Activated CD4-positive, alpha-beta T cell treated with anti-CD3 and anti-CD28 coated beads, Interleukin-2, Interleukin-6, amounts not matched to agents 100 ng/mL and 50 ng/mL, durations not matched to agents 16 hours and 8 hours (primary cell): ENCODE measurements at regions not wholly inside any gene's neighbourhood (a gene's known extent, or its start where the extent isn't known, plus 50 kb on each side); places are given as distances from the start of the nearest gene placed in this dataset.

Experiments used
- DNase-seq: peaks from one replicate; pipeline ENCODE4 v3.0.0-alpha.2; 2020

DNA sequence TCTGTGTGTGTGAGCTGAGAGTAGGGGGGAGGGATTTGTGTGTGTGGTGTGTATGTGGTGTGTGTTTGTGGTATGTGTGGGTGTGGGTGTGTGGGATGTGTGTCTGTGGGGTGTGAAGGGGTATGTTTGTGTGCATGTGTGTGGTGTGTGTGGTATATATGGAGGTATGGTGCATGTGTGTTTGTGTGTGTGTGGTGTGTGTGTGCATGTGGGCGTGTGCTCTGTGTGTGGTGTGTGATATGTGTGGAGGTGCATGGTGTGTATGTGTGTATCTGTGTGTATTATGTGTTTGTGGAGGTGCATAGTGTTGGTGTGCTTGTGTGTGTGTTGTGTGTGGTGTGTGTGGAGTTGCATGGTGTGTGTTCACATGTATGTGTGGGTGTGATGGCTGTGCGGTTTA, 106.0 kb downstream of the CMPK2 start:
- DNase-seq: no peak

DNA sequence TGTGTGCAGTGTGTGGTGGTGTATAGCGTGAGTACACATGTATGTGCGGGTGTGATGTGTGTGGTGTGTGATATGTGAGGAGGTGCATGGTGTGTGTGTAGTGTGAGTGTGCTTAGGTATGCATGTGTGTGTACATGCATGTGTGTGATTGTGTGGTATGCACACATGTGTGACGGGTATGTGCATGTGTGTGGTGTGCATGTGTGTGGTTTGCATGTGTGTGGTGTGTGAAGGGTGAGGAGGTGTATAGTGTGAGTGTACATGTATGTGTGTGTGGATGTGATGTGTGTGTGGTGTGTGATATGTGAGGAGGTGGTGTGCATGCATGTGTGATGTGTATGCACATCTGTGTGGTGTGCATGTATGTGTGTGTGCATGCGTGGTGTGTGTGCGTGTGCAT, 105.6 kb downstream of the CMPK2 start:
- no peak for DNase-seq

DNA sequence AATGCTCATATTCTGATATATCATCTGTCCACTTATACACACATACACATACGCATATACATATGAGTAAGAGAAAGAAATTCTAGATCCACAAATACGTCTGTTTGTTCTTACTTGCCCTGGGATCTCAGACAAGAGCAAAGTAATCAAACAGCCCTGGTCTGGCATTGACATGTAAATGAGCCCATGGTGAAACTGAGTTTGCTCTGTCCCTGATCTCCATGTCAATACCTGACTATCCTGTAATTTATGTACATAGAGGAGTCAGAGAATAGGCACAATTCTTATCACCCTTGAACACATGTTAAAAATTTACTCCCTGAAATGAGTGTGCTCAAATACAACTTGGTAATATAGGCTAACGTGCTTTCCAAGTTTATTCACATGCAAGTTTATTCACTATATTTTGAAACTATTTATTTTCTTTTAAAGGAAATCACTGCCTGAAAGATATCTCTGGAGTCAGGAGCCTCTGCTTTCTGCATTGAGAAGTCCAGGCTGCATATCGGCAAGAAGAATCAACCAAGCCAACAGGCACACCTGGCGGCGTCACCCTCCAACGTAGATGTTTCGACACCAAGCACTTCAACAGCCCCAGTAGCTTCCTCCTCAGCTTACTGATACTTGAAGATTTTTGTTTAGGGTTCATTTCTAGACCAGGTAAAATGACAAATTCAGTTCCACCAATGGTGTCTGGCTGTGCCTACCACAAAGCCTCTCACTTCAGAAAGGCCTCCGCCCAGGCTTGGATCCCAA, 100.6 kb downstream of the CMPK2 start:
- no peak for DNase-seq

DNA sequence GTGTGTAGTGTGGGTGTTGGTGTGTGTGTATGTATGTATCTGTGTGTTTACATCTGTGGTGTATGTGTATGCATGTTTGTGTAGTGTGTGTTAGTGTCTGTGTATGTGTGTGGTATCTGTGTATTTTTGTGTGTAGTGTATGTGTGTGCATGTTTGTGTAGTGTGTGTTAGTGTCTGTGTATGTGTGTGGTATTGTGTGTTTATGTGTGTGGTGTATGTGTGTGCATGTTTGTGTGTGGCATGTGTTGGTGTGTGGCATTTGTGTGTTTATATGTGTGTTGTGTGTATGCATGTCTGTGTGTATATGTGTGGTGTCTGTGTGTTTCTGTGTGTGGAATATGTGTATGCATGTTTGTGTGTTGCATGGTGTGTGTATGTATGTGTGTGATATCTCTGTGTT, 96.4 kb downstream of the CMPK2 start:
- DNase-seq: no peak

DNA sequence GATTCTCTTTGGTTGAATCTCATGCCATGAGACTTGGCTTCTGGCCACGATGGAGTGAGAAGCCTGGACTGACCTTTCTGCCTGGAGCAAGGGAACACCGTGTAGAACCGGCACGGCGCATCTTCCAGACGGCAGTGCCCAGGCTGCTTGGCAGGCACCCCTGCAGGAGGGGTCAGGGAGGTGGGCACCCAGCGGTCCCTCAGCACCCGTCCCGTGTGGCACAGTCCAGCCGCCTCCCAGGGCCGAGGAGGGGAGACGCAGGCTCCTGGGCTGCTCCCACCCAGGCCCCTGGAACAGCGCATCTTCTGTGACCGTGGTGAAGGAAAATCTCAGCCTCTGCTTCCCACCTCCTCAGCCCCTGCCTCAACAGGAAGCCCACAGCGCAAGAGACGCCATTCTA, 95.7 kb downstream of the CMPK2 start:
- DNase-seq: no peak

DNA sequence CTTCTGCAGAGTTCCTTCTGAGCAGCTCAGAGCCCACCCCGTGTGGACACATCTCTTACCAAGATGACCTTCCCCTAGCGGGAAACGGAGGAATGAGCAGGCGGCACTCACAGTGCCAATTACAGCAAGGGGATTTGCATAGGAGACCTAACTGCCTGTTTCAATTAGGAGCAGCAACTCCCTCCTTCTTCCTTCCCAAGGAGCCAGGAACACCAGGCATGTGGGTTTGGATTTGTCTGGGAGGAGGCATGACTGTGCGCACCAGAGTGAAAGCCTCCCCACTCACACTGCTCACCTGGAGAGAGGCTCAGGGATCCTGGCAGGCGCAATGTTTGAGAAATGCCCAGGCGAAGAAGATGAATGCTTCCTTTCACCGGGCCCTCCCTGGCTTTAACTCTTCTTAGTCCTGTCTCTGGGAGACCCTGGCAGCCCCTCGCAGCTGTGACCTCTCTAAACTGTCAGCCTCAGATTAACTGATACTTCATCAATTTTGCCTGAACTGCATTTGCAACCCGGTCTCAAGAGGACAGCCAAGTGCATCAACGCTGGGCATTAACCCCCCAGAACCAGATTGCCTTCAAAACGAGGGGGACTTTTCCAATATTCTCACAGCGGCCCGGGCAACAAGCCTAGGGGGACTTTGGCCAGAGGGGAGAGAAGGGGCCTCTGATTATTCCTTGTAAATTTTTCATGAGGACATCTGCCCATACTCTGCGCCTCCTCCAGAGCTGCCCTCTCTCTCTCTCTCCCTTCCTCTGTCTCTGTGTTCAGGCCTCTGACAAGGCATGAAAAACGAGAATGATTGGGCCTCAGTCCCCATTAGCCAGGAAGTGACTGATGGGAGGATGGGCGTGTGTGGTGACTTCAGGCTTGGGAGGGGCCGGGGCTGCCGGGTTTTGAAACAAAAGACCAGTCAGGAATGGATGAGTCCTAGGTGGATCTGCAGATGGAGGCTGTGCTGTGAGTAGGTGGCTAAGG, 93.8 kb downstream of the CMPK2 start:
- no peak for DNase-seq

DNA sequence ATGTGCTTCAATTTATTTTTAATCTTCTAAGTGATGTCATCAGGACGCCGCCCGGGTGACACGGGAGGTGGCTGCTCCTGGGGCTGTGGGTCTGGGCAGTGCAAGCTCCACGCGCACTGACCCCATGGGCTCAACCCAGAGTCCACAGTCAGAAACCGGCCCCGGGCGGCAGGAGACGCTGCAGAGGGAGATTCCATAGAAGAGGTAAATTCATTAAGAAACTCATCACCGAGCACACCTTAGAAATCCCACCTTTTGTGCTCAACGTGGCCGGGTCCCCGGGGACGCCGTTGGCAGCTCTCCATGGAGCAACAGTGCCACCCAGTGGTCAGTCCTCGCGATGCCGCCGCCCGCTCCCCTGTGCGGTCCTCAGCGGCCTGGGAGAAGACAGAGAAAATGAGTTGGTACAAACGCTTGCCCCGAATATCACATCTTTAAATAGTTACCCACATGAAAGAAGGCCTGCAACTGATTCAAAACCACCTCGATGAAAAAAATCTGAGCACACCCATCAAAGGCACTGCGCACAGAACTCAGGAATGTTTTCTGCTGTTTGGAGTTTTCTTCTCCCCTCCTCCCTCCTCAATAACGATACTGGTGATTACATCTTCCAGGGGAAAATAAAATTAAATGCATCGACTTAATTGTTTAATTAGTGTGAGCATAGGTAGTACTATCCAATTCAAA, 92.6 kb downstream of the CMPK2 start:
- DNase-seq: peak; percentile 78

DNA sequence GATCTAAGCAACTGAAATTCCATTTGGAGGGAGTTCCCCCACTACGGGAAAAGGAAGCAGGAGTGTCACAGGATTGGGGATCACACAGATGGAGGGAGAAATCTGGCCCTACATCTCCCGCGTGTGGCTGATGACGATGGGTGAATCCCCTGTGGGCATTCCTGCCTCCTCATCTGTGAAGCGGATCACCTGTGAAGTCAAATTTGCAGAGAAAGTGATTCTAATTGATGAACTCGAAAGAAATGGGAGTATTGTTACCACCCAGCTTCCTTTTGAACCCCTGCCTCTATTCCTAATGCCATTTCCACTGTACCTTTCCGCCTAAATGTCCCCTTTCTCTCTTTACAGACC, 92.0 kb downstream of the CMPK2 start:
- no peak for DNase-seq

DNA sequence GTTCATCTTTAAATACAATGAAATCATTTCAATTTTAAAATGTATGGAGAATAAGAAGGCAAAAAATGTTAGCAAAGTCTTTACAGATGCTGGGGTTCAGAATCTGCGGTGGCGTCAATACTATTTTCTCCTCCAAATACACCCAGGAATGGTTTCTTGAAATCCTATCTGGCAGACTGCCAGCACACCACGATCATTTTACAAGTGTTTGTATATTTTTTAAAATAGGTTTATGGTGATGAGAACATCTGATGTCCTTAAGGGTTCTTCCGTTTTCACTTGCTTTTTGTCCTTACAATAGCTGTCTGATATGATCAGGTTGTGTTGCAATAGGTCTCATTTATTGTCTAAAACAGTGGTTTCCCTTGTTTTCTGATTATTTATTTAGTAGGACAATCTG, 89.6 kb downstream of the CMPK2 start:
- no peak for DNase-seq

DNA sequence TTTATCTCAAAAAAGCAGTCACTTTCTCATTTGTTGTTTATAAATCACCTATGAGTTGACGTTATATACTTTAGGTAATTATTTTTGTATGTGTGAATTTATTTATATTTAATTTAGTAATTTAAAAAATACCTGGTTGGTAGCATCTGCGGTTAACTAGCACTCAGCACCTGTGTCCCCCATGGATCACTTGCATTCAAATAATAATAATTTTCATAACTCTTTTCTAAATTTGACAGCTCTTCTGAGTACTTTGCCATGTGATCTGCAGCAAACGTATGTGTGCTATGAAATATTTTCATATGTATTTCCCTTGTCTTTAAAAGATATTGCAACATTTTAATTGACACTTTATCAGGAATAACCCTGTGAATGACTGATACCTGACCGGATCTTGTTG, 88.1 kb downstream of the CMPK2 start:
- no peak for DNase-seq

DNA sequence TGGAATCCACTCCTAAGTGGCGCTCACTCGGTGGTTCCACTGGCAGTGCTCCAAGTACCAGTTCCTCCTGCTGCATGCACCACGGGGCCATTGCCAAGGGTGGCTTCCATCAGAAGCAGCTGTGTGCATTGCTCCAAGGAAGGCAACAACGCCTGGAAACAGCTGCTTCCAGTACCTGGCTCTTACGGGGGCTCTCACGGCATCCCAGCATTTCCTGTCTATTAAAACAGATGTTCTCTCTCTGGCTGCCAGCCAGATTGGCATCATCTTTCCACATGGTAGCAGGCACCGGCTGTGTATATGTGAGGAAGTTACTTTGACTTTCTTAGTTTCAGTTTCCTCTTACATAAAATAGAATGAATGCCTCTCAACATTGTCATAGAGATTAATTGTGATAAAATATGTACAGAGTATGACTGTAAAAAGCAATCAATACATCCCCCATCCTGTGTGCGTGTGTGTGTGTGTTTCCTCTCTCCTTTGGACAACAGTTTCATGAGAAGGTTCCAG, 84.9 kb downstream of the CMPK2 start:
- DNase-seq: no peak

DNA sequence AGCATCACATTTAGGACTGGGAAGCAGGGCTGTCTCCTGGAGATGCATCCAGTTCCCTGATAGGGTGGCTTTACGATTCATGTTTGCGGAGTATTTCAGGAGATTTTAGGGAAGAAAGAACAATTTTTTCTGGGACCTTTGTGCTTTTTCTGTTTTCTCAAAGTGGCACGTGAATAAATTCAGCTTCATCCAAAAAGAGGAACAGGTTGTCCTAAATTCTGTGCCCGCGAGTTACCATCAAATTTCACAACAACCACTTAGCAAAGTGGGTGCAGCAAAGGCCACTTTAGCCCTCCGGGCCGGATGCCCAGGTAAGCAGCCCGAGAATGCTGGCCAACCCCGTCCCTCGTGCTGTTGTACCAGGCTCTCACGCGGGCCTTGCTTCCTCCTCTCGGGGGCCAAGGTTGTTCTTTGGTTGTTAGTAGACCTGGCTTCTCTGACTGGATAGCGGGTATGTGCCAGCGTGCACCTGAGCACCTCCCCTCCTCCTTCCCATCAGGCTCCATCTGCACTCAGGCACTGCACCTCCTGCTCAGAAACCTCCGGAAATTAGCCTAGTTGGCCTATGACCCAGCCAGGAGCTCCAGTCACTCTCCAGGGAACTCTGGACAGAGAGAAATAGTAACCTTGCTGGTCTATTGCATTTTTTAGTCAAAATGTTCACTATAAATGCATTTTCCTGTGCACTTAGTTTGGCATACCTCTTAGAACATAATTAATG, 83.0 kb downstream of the CMPK2 start:
- no peak for DNase-seq

DNA sequence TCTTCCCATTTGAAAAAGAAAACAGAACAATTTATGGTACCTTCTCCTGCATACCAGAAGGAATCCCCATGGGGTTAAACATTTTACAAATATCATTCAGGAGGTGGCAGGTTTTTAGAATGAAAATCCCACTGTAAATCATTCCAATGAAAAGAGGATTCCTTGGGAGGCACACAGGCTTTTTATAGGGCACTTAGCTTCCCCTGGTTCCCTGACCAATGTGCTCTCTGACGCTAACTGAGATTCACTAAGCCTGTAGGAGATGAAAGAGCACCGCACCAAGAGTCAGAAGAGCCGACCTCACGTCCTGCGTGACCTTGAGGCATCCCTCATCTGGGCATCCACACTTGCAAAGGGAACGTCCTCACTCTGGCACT, 82.5 kb downstream of the CMPK2 start:
- no peak for DNase-seq

DNA sequence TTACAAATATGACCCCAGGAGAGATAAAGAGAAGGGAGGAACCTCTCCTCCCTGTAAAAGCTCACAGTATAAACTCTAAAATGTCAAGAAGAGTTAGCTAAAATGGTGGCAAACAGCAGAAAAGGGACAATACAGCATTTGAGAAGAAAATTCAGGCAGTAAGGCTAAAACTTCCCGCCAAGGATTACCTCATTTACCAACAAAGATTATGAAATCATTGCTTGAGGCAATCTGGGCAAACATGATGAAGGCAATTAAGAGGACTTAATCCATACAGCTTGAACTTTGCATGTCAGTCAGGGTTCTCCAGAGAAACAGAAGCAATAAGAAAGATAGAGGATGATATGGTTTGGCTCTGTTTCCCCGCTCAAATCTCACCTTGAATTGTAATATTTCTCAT, 81.4 kb downstream of the CMPK2 start:
- no peak for DNase-seq

DNA sequence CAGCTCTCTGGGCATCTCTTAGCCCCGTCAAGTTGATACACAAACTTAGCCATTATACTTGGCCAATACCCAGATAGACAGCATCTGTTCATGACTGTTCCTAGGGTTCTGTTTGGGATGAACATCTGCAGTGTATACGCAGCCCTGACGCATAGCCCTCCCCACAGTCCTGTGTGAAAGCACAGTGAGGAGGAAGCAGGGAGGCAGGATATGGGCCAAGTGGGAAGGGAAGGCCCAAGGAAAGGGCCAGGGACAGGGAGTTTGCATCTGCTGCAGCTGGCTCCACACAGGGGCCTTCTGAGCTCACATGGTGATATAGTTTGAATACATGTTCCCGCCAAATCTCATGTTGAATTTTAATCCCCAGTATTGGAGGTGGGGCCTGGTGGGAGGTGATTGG, 80.2 kb downstream of the CMPK2 start:
- DNase-seq: no peak

DNA sequence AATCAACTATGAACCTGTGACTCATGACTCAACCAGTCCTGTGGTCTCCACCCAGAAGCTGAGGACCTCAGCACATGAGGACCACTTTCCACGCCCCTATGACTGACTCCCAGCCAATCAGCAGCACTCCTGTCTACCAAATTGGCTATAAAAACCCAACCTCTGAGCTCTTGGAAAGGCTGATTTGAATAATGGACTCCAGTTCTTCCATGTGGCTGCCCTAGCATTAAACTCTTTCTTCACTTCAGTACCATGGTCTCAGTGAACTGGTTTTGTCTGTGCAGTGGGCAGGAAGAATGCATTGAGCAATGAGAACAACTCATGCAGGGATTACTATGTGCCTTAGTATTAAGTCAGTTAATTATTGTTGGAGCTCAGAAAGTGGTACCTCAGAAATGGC, 78.3 kb downstream of the CMPK2 start:
- DNase-seq: no peak

DNA sequence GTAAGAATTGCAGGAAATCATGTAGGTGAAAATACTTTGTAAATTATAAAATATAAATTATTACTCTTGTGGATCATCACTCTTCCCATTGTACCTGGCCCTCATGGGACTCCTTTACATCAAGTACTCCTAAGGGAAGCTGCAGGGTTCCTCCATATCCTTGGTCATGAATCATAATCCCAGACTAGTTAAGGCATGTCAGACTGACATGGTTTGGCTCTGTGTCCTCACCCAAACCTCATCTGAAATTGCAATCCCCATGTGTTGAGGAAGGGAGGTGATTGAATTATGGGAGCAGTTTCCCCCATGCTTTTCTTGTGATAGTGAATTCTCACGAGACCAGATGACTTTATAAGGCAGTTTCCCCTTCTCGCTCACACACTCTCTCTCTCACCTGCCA, 77.1 kb downstream of the CMPK2 start:
- no peak for DNase-seq

DNA sequence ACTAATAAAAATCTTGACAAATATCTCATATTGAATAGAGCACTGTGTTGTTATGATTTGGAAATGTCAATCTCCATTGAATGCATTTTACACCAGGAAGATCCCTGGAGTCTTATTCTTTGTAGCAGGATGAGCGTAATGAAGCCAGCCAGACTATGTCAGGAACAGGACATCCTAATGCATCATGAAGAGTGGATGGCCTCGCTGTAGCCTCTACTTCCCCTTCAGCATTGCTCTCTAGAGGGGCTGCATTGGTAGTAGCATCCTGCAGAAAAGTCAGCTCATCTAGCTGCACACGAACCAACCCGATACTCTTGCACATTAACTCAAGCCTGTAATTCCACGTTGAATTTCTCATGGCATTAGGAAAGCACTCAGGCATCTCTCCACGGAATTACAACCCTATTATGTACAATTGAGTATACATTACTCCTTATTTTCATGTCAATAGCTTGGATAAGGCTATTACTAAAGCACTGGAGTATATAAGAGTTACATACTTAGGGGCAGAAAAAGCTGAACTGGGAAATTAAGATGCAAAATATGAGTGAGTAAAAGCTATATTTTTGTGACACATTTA, 76.1 kb downstream of the CMPK2 start:
- no peak for DNase-seq

DNA sequence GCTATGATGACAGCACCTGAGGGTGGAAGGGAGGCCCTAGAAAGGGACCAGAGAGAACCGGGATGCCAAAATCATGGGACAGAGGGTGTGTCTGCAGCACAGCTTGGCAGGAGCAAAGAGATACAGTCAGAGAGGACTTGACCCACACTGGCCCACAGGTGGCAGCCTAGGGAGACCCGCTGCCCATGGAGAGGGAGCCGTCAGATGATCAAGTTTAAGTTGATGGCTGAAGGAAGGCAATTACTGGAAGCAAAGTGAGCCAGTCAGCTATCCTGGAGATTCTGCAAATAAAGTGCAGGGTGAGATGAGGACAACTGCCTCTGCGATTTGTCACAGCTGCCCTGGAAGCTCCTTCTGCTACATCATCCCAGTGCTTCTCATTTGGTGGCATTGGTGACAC, 74.0 kb downstream of the CMPK2 start:
- DNase-seq: no peak

DNA sequence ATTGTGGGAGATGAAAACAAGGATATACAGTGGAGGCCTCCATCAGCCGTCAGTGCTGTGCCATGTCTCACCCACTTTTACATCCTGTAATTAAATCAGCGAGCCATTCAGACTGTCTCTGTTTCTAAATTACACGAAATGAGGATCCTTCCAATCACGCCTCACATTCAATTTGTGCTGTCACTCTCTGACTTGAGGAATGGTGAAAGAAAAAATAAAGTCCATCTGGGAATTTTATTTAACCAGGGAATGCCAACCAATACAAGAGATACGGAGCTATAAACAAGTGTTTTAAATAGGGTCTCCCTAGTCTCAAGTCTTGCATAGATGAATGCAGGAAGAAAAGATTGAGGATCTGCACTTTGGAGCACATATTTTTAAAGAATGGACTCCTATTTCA, 72.8 kb downstream of the CMPK2 start:
- no peak for DNase-seq

DNA sequence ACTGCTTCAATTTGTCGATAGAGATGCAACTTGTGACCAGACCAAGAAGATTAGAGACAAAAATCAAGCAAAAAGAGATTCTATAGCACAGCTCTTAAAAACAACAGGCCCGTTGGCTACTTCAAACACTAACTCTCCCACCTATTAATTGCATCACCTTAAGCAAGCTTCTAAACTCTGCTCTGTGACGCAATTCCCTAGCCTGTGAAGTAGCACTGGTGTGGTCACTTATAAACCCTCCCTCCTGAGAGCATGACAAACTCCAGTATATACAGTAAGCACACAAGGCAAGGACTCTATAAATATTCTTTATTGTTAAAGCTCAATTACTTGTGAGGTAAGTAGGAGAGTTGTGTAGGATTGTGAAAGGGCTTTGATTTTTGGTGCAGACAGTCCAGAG, 72.3 kb downstream of the CMPK2 start:
- no peak for DNase-seq

DNA sequence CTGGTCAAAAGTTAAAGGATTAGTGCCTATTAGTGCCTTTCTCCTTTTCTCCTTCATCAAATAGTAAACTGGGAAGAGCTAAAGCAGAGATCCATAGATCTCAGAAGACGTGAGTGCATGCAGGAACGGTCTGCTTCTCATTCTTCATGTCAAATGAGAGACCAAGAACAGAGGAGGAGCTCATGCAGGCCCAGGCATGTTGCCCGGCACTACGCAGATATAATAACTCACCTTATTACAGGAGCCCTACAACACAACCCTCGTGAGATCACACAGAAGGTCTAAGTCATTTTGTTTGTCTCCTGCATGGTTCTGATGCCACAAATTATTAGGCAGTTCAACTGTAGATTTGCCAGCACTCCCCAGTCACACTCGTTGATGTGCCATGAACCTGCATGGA, 71.8 kb downstream of the CMPK2 start:
- DNase-seq: no peak

DNA sequence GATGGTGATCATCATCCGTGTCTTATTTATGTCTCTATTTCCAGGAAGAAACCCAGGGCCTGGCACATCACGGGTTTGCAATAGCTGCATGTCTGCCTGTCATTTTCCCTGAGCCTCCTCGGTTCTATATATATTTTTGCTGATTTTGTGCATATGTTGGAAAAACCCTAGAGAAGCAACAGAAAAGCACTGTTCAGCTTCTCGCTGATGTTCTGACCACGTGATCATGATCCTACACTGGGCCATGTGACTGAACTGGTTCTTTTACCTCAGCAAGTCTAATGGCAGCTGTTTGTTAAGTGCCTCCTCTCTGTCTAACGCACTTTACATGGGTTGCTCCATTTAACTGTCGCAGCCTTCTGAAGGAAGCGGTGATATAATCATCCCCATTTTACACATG, 71.3 kb downstream of the CMPK2 start:
- no peak for DNase-seq
